Trophoblast cell (in vitro differentiated cells and primary cell): ENCODE measurements at regions not wholly inside any gene's neighbourhood (a gene's known extent, or its start where the extent isn't known, plus 50 kb on each side); places are given as distances from the start of the nearest gene placed in this dataset.

Source experiments
- DNase-seq, 2 donors: peaks; one replicate each; pipeline ENCODE4 v3.0.0-alpha.2; 2016
- H2AFZ ChIP-seq: 2 replicates; pipeline ENCODE4 v1.6.1; 2013; ENCODE audit warnings: low read length, moderate library complexity, mild to moderate bottlenecking; ENCODE audit not compliant: insufficient read depth, poor library complexity
- H2AK5ac ChIP-seq: 2 replicates; pipeline ENCODE4 v1.6.1; 2013; ENCODE audit warnings: mild to moderate bottlenecking, low read length
- H2BK120ac ChIP-seq: 2 replicates; pipeline ENCODE4 v1.6.1; 2013; ENCODE audit warnings: low read length, mild to moderate bottlenecking, moderate library complexity; ENCODE audit not compliant: insufficient read depth, poor library complexity
- H2BK12ac ChIP-seq: 2 replicates; pipeline ENCODE4 v1.6.1; 2013; ENCODE audit warnings: mild to moderate bottlenecking, low read length, moderate library complexity
- H2BK5ac ChIP-seq: 2 replicates; pipeline ENCODE4 v1.6.1; 2013; ENCODE audit warnings: low read length, low read depth, moderate library complexity, mild to moderate bottlenecking; ENCODE audit not compliant: poor library complexity
- H3K14ac ChIP-seq: 2 replicates; pipeline ENCODE4 v1.6.1; 2013; ENCODE audit warnings: mild to moderate bottlenecking, low read length
- H3K18ac ChIP-seq: 2 replicates; pipeline ENCODE4 v1.6.1; 2013; ENCODE audit warnings: mild to moderate bottlenecking, low read length
- H3K23ac ChIP-seq: 2 replicates; pipeline ENCODE4 v1.6.1; 2013; ENCODE audit warnings: low read length
- H3K27ac ChIP-seq: 2 replicates; pipeline ENCODE4 v1.5.1; 2013; ENCODE audit warnings: low read depth, mild to moderate bottlenecking, inconsistent platforms, low read length, moderate library complexity
- H3K27me3 ChIP-seq: 2 replicates; pipeline ENCODE4 v1.6.1; 2013; ENCODE audit warnings: inconsistent platforms, mild to moderate bottlenecking, low read length, moderate library complexity; ENCODE audit not compliant: insufficient read depth
- H3K36me3 ChIP-seq, 2 experiments: 1 replicate in 1 of 2; 2 replicates in 1 of 2; pipeline ENCODE4 v1.6.1; 2013; ENCODE audit warnings: low read length in 2 of 2, mild to moderate bottlenecking in 2 of 2, moderate library complexity in 1 of 2; ENCODE audit not compliant: insufficient read depth in 2 of 2, control insufficient read depth in 1 of 2
- H3K4ac ChIP-seq: 2 replicates; pipeline ENCODE4 v1.6.1; 2013; ENCODE audit warnings: low read depth, mild to moderate bottlenecking, low read length, moderate library complexity
- H3K4me1 ChIP-seq, 2 experiments: 1 replicate in 1 of 2; 2 replicates in 1 of 2; pipeline ENCODE4 v1.6.1; 2013; ENCODE audit warnings: low read length in 2 of 2, mild to moderate bottlenecking in 2 of 2, moderate library complexity in 1 of 2; ENCODE audit not compliant: insufficient read depth in 2 of 2, control insufficient read depth in 1 of 2
- H3K4me2 ChIP-seq: 2 replicates; pipeline ENCODE4 v1.6.1; 2013; ENCODE audit warnings: inconsistent platforms, mild to moderate bottlenecking, low read length, moderate library complexity
- H3K4me3 ChIP-seq: 2 replicates; pipeline ENCODE4 v1.5.1; 2013; ENCODE audit warnings: mild to moderate bottlenecking, low read depth, low read length, inconsistent platforms
- H3K79me1 ChIP-seq: one replicate; pipeline ENCODE4 v1.6.1; 2013; ENCODE audit warnings: low read length
- H3K79me2 ChIP-seq: 2 replicates; pipeline ENCODE4 v1.6.1; 2013; ENCODE audit warnings: low read length, mild to moderate bottlenecking; ENCODE audit not compliant: control insufficient read depth, insufficient read depth, poor library complexity
- H3K9ac ChIP-seq: 2 replicates; pipeline ENCODE4 v1.6.1; 2013; ENCODE audit warnings: mild to moderate bottlenecking, low read length
- H3K9me3 ChIP-seq: 2 replicates; pipeline ENCODE4 v1.6.1; 2013; ENCODE audit warnings: low read depth, mild to moderate bottlenecking, control low read depth, inconsistent platforms, low read length; ENCODE audit not compliant: insufficient read depth
- H4K12ac ChIP-seq: 2 replicates; pipeline ENCODE4 v1.6.1; 2013; ENCODE audit warnings: low read depth, mild to moderate bottlenecking, low read length, moderate library complexity
- H4K8ac ChIP-seq: 2 replicates; pipeline ENCODE4 v1.6.1; 2013; ENCODE audit warnings: low read depth, mild to moderate bottlenecking, low read length, moderate library complexity
- H4K91ac ChIP-seq: one replicate; pipeline ENCODE4 v1.6.1; 2013; ENCODE audit warnings: low read depth, mild to moderate bottlenecking, low read length, moderate library complexity
- WGBS: extraction: QIAGEN DNeasy Blood & Tissue Kit; methylation state at CpG from one replicate; pipeline ENCODE4 v1.1.7; 2013; ENCODE audit warnings: missing lambda C conversion rate; ENCODE audit not compliant: insufficient read length, insufficient coverage; ENCODE audit errors: extremely low coverage; 5-methylcytosine and 5-hydroxymethylcytosine counted together

DNA sequence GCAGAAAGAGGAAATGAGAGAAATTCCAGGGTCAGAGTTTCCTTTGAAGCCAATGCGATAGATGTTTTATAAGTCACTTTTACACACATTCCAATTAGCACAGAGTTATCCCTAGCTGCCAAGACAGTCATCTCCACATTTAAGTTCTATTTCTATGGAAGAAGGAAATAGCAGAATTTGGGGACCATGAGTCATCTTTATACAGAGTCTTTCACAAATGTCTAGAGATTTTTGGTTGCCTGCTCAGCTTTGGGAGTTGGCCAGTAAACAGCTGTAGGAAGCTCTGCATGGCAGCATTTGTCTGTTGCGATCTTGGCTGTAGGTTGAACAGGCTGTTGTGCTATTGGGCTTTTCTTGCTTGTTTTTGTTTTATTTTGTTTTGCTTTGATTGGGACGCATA is 884.3 kb downstream of the GALC start:
- H3K14ac ChIP-seq: no peak overlapping the region
- H3K9ac ChIP-seq: no peak overlapping the region
- H3K18ac ChIP-seq: no peak overlapping the region
- no peaks in the 10 kb centered on the region for H3K27me3 ChIP-seq
- no peaks in the 10 kb centered on the region for H3K79me1 ChIP-seq
- H2BK120ac ChIP-seq: no peak overlapping the region
- no peak overlapping the region for H2AFZ ChIP-seq
- no peak overlapping the region for H3K27ac ChIP-seq
- H3K4me2 ChIP-seq: no peak overlapping the region
- no peaks in the 10 kb centered on the region for H3K4me1 ChIP-seq
- H2BK12ac ChIP-seq: no peak overlapping the region
- H2AK5ac ChIP-seq: no peak overlapping the region
- no peak overlapping the region for H3K4ac ChIP-seq
- DNase-seq: no peak
- H4K12ac ChIP-seq: no peak overlapping the region
- H4K91ac ChIP-seq: no peak overlapping the region
- no peak overlapping the region for H3K4me3 ChIP-seq
- H3K79me2 ChIP-seq: no peaks in the 10 kb centered on the region
- H3K9me3 ChIP-seq: no peaks in the 10 kb centered on the region
- no peak overlapping the region for H4K8ac ChIP-seq
- H2BK5ac ChIP-seq: no peak overlapping the region
- no CpG with 5 or more reads among the region's 3 CpGs for WGBS
- H3K36me3 ChIP-seq: no peaks in the 10 kb centered on the region
- H3K23ac ChIP-seq: no peak overlapping the region

DNA sequence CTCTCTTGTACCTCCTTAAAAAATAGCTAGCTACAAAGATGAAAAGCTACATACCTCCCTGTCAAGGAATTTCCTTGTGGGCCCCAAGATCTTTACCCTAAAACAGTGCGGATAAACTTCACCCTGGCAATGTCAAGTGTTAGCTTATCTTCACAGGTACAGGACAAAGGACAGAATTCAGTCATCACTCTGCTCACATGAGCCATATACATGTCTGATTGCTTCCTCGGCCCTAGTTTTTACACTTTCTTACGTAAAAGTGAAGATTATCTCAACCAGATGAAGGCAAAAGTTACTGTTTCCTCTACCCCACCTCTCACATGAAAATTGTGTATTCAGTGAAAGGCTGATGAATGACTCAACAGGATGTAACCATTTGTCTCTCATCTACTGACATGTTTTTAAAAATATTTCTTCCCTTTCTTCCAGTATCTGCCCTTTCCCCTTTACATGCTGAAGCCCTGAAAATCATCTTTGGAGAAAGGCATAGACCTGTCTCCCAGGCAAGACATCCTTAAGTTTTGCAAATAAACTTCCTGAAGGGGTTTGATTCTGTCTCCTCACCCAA is 890.1 kb downstream of the GALC start:
- no peaks in the 10 kb centered on the region for H3K9me3 ChIP-seq
- DNase-seq: no peak
- no peak overlapping the region for H4K8ac ChIP-seq
- H4K12ac ChIP-seq: no peak overlapping the region
- H3K14ac ChIP-seq: no peak overlapping the region
- H2AFZ ChIP-seq: no peak overlapping the region
- H3K18ac ChIP-seq: no peak overlapping the region
- H3K27ac ChIP-seq: no peak overlapping the region
- H2BK12ac ChIP-seq: no peak overlapping the region
- no peak overlapping the region for H2BK120ac ChIP-seq
- no CpG with 5 or more reads among the region's 3 CpGs for WGBS
- no peak overlapping the region for H3K4me2 ChIP-seq
- H2AK5ac ChIP-seq: no peak overlapping the region
- H3K79me2 ChIP-seq: no peaks in the 10 kb centered on the region
- no peaks in the 10 kb centered on the region for H3K79me1 ChIP-seq
- no peak overlapping the region for H3K4me3 ChIP-seq
- no peaks in the 10 kb centered on the region for H3K27me3 ChIP-seq
- no peak overlapping the region for H2BK5ac ChIP-seq
- no peaks in the 10 kb centered on the region for H3K36me3 ChIP-seq
- H3K9ac ChIP-seq: no peak overlapping the region
- H3K4me1 ChIP-seq: peaks cover 0 to 2% of the 10 kb centered on the region in 2 experiments
- H3K23ac ChIP-seq: no peak overlapping the region
- H4K91ac ChIP-seq: no peak overlapping the region
- H3K4ac ChIP-seq: no peak overlapping the region

DNA sequence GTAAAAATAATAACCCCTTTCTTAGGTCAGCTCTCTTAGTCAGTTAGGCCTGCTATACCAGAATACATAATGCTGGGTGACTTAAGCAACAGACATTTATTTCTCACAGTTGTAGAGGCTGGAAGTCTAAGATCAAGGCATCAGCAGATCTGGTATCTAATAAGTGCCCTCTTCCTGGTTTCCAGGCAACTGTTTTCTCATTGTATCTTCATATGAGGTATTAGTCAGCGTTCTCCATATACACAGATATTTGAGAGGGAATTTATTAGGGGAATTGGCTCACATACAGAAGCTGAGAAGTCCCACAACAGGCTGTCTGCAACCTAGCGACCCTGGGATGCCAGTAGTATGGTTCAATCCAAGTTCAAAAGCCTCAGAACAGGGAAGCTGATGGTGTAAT is 896.0 kb downstream of the GALC start:
- Histone ChIP-seq H2AK5ac (no peak overlapping the region), H2BK5ac (no peak overlapping the region), H3K9ac (no peak overlapping the region), H3K4ac (no peak overlapping the region), H4K12ac (no peak overlapping the region), H3K27ac (no peak overlapping the region), H4K8ac (no peak overlapping the region), H3K79me1 (no peaks in the 10 kb centered on the region), H3K4me3 (no peak overlapping the region), H3K4me1 (no peaks in the 10 kb centered on the region), H2BK12ac (no peak overlapping the region), H3K18ac (no peak overlapping the region), H3K23ac (no peak overlapping the region), H3K27me3 (no peaks in the 10 kb centered on the region), H3K14ac (no peak overlapping the region), H2AFZ (no peak overlapping the region), H3K36me3 (no peaks in the 10 kb centered on the region), H3K4me2 (no peak overlapping the region), H3K9me3 (no peaks in the 10 kb centered on the region), H2BK120ac (no peak overlapping the region), H4K91ac (no peak overlapping the region), H3K79me2 (no peaks in the 10 kb centered on the region)
- DNase-seq: no peak
- no CpG with 5 or more reads among the region's 2 CpGs for WGBS

DNA sequence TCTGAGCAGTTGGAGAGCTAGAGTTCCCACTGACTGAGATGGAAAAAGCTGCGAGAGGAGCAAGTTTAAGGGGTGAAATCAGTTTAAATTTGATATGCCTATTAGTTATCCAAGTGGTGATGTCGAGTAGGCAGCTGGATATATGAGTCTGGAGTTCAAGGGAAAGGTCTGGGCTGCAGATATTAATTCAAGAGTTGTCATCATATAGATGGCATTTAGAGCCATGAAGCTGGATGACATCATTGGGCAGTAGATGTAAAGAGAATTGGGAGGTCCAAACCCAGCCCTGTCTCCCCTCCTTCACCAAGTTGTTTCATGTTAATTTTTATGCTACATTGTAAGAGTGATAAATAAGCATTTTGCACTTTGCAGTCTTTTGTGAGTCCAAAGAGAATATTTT is 898.1 kb downstream of the GALC start:
- no peak overlapping the region for H2AK5ac ChIP-seq
- no peak overlapping the region for H3K18ac ChIP-seq
- no peak overlapping the region for H2BK12ac ChIP-seq
- no peak overlapping the region for H3K14ac ChIP-seq
- H3K27ac ChIP-seq: no peak overlapping the region
- no peak overlapping the region for H2BK120ac ChIP-seq
- H4K8ac ChIP-seq: no peak overlapping the region
- H3K23ac ChIP-seq: no peak overlapping the region
- H3K4ac ChIP-seq: no peak overlapping the region
- no peak for DNase-seq
- H4K12ac ChIP-seq: no peak overlapping the region
- H3K4me2 ChIP-seq: no peak overlapping the region
- H3K9ac ChIP-seq: no peak overlapping the region
- no CpG with 5 or more reads among the region's 2 CpGs for WGBS
- H2AFZ ChIP-seq: no peak overlapping the region
- H3K9me3 ChIP-seq: no peaks in the 10 kb centered on the region
- H3K79me2 ChIP-seq: no peaks in the 10 kb centered on the region
- H2BK5ac ChIP-seq: no peak overlapping the region
- no peaks in the 10 kb centered on the region for H3K36me3 ChIP-seq
- no peak overlapping the region for H4K91ac ChIP-seq
- no peaks in the 10 kb centered on the region for H3K27me3 ChIP-seq
- no peaks in the 10 kb centered on the region for H3K4me1 ChIP-seq
- H3K79me1 ChIP-seq: no peaks in the 10 kb centered on the region
- H3K4me3 ChIP-seq: no peak overlapping the region
